OCI-LY3 (cell line): ENCODE measurements at regions not wholly inside any gene's neighbourhood (a gene's known extent, or its start where the extent isn't known, plus 50 kb on each side); places are given as distances from the start of the nearest gene placed in this dataset.

Experiments used
- H2AFZ ChIP-seq: fragments of 200-600, 300-600 bp; shearing (Covaris generic); 2 replicates; pipeline ENCODE4 v1.6.0; 2014; ENCODE audit warnings: antibody characterized with exemption, low read depth, low read length
- H3K27ac ChIP-seq: fragments of 200-600, 300-600 bp; sonication (generic); 2 replicates; pipeline ENCODE4 v1.5.1; 2014; ENCODE audit warnings: mild to moderate bottlenecking, low read length, moderate library complexity, mixed read lengths
- H3K27me3 ChIP-seq: fragments of 200-600, 300-600 bp; sonication (generic); 2 replicates; pipeline ENCODE4 v1.6.1; 2014; ENCODE audit warnings: low read depth, low read length, mixed read lengths
- H3K36me3 ChIP-seq: fragments of 200-600, 300-600 bp; sonication (generic); replicated peaks from 2 replicates; pipeline ENCODE3; 2014; ENCODE audit warnings: low read depth, low read length, mixed read lengths
- H3K4me1 ChIP-seq: fragments of 300-600, 200-600 bp; sonication (generic); 2 replicates; pipeline ENCODE4 v1.6.1; 2014; ENCODE audit warnings: low read length, mixed read lengths
- H3K4me2 ChIP-seq: fragments of 200-600, 300-600 bp; sonication (generic); 2 replicates; pipeline ENCODE4 v1.6.1; 2014; ENCODE audit warnings: low read length, mixed read lengths
- H3K4me3 ChIP-seq: fragments of 300-600, 200-600 bp; sonication (generic); 2 replicates; pipeline ENCODE4 v1.5.1; 2014; ENCODE audit warnings: antibody characterized with exemption, mild to moderate bottlenecking, low read length, moderate library complexity
- H3K79me2 ChIP-seq: fragments of 300-600, 200-600 bp; shearing (Covaris generic); 2 replicates; pipeline ENCODE4 v1.6.1; 2014; ENCODE audit warnings: mild to moderate bottlenecking, low read length, mixed read lengths
- H3K9ac ChIP-seq: fragments of 300-600, 200-600 bp; shearing (Covaris generic); 2 replicates; pipeline ENCODE4 v1.6.0; 2014; ENCODE audit warnings: mild to moderate bottlenecking, low read length, moderate library complexity
- H3K9me3 ChIP-seq: fragments of 200-600, 300-600 bp; shearing (Covaris generic); 2 replicates; pipeline ENCODE4 v1.6.1; 2014; ENCODE audit warnings: low read length, mixed read lengths; ENCODE audit not compliant: insufficient read depth
- H4K20me1 ChIP-seq: fragments of 200-600, 300-600 bp; sonication (generic); 2 replicates; pipeline ENCODE4 v1.6.1; 2016; ENCODE audit warnings: low read length, mixed read lengths; ENCODE audit not compliant: insufficient read depth
- CTCF ChIP-seq: fragments of 200-600, 300-600 bp; sonication (generic); IDR thresholded peaks from 2 replicates; pipeline ENCODE4 v1.5.1; 2014; ENCODE audit warnings: antibody characterized with exemption, low read length, low read depth
- EZH2phosphoT487 ChIP-seq: fragments of 200-600 bp; shearing (Covaris generic); IDR thresholded peaks from 2 replicates; pipeline ENCODE4 v1.6.1; 2018; ENCODE audit warnings: antibody characterized with exemption, mixed run types, low read depth

- Histone ChIP-seq H3K27me3 (0 out of 2 replicates have a peak, but pooled peaks cover 3% of the 10 kb centered on the region), H3K4me2 (no peak overlapping the region)
Observed at GRCh38 chr20:22368235-22368634, 216.1 kb downstream of the FOXA2 start.

GRCh38 chr20:22366631-22367030 is 217.7 kb downstream of the FOXA2 start:
- no peaks in the 10 kb centered on the region for H4K20me1 ChIP-seq
- no peaks in the 10 kb centered on the region for H3K79me2 ChIP-seq
- no peaks in the 10 kb centered on the region for H3K4me1 ChIP-seq
- H3K9me3 ChIP-seq: no peaks in the 10 kb centered on the region
- 0 out of 2 replicates have a peak, but pooled peaks cover 3% of the 10 kb centered on the region for H3K27me3 ChIP-seq
- TF ChIP-seq EZH2phosphoT487: no peak
- TF ChIP-seq CTCF: no peak
- no peak overlapping the region for H3K4me2 ChIP-seq
- no peak overlapping the region for H3K9ac ChIP-seq
- H3K27ac ChIP-seq: no peak overlapping the region
- H3K4me3 ChIP-seq: no peak overlapping the region
- H3K36me3 ChIP-seq: no peaks in the 10 kb centered on the region
- H2AFZ ChIP-seq: no peak overlapping the region

More at GRCh38 chr20:22368235-22368634, 216.1 kb downstream of the FOXA2 start:
- TF ChIP-seq CTCF (no peak), EZH2phosphoT487 (no peak)
- Histone ChIP-seq H2AFZ (no peak overlapping the region), H3K27ac (no peak overlapping the region), H3K79me2 (no peaks in the 10 kb centered on the region), H3K9me3 (no peaks in the 10 kb centered on the region), H3K36me3 (no peaks in the 10 kb centered on the region), H4K20me1 (no peaks in the 10 kb centered on the region), H3K4me1 (no peaks in the 10 kb centered on the region), H3K4me3 (no peak overlapping the region), H3K9ac (no peak overlapping the region)

GRCh38 chr20:22354647-22355046 is 229.7 kb downstream of the FOXA2 start:
- H3K27me3 ChIP-seq: 0 out of 2 replicates have a peak, but pooled peaks cover 8% of the 10 kb centered on the region
- H3K4me1 ChIP-seq: no peaks in the 10 kb centered on the region
- H3K9me3 ChIP-seq: no peaks in the 10 kb centered on the region
- H2AFZ ChIP-seq: no peak overlapping the region
- no peak overlapping the region for H3K27ac ChIP-seq
- H4K20me1 ChIP-seq: no peaks in the 10 kb centered on the region
- no peaks in the 10 kb centered on the region for H3K79me2 ChIP-seq
- no peak overlapping the region for H3K9ac ChIP-seq
- no peak for TF ChIP-seq CTCF
- no peak for TF ChIP-seq EZH2phosphoT487
- H3K4me3 ChIP-seq: no peak overlapping the region
- H3K36me3 ChIP-seq: no peaks in the 10 kb centered on the region
- no peak overlapping the region for H3K4me2 ChIP-seq

- H3K9ac ChIP-seq: no peak overlapping the region
- H3K79me2 ChIP-seq: no peaks in the 10 kb centered on the region
- H3K4me2 ChIP-seq: no peak overlapping the region
- no peak overlapping the region for H2AFZ ChIP-seq
- no peak overlapping the region for H3K4me3 ChIP-seq
- TF ChIP-seq EZH2phosphoT487: no peak
- no peak for TF ChIP-seq CTCF
- H4K20me1 ChIP-seq: no peaks in the 10 kb centered on the region
- H3K27ac ChIP-seq: no peak overlapping the region
- H3K9me3 ChIP-seq: no peaks in the 10 kb centered on the region
- H3K27me3 ChIP-seq: 0 out of 2 replicates have a peak, but pooled peaks cover 8% of the 10 kb centered on the region
- H3K36me3 ChIP-seq: no peaks in the 10 kb centered on the region
- no peaks in the 10 kb centered on the region for H3K4me1 ChIP-seq
Observed at GRCh38 chr20:22353586-22353985, 230.8 kb downstream of the FOXA2 start.
